OCI-LY7 (cell line): ENCODE measurements at regions not wholly inside any gene's neighbourhood (a gene's known extent, or its start where the extent isn't known, plus 50 kb on each side); places are given as distances from the start of the nearest gene placed in this dataset.

ENCODE experiments used
- EZH2phosphoT487 ChIP-seq: fragments of 200-600 bp; sonication (generic); IDR thresholded peaks from 2 replicates; pipeline ENCODE4 v1.6.1; 2018; ENCODE audit warnings: low read depth, borderline replicate concordance, mild to moderate bottlenecking, mixed run types, antibody characterized with exemption, low read length, moderate library complexity, mixed read lengths
- TF ChIP-seq, protein P1 (sequence below): fragments of 200-600 bp; sonication (generic); conservative IDR thresholded peaks from 2 replicates; pipeline ENCODE4 v1.5.1; 2014; ENCODE audit warnings: mild to moderate bottlenecking, antibody characterized with exemption, low read length, moderate library complexity, mixed read lengths

DNA sequence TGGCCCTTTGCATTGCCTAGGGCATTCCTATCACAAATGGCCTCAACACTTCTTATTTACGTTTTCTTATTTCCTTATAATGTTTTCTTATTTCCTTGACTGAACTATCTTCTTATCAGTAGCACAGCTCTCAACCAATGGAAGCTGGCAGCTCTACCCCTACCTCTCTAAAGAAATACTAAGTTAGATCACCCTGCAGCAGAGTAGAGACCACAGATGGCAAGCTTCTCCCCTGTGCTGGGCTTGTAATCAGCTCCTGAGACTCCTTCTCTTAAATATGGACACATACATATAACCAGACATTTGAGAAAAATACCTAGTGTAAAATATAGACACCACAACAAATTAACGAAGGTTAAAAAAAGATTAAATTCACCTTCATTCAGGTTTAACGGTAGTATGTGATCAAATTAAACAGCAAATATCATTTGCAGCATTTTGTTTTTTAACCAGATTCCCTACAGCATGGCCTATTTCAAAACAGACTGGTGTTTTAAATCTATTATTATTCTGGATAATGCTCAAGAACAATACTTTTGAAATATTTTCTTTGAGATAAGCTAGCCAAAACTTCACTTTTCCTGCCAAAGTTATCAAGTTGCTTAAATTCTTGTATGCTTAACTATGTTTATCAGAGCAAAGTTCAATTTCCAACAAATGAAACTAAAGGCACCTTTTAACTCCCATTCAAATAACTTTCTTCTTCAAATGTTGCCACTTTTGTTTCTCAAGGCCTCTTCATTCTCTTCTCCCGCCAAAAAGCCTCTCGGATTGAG is 54.3 kb downstream of the SLC41A2 start:
- TF ChIP-seq, protein P1, sequence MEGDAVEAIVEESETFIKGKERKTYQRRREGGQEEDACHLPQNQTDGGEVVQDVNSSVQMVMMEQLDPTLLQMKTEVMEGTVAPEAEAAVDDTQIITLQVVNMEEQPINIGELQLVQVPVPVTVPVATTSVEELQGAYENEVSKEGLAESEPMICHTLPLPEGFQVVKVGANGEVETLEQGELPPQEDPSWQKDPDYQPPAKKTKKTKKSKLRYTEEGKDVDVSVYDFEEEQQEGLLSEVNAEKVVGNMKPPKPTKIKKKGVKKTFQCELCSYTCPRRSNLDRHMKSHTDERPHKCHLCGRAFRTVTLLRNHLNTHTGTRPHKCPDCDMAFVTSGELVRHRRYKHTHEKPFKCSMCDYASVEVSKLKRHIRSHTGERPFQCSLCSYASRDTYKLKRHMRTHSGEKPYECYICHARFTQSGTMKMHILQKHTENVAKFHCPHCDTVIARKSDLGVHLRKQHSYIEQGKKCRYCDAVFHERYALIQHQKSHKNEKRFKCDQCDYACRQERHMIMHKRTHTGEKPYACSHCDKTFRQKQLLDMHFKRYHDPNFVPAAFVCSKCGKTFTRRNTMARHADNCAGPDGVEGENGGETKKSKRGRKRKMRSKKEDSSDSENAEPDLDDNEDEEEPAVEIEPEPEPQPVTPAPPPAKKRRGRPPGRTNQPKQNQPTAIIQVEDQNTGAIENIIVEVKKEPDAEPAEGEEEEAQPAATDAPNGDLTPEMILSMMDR, result no peak
- TF ChIP-seq EZH2phosphoT487, result no peak
